ENCODE measurements at regions not wholly inside any gene's neighbourhood (a gene's known extent, or its start where the extent isn't known, plus 50 kb on each side); places are given as distances from the start of the nearest gene placed in this dataset.

GRCh38 chr18:55805666-55806065 lies 217.7 kb upstream of the TCF4 start:
- no peak overlapping the region for H3K27ac Mint-ChIP-seq
- H3K36me3 Mint-ChIP-seq (ENCODE audit: insufficient read depth): peaks cover 1% of the 10 kb centered on the region
- H3K4me1 Mint-ChIP-seq (ENCODE audit: low read depth): no peaks in the 10 kb centered on the region
- no peak for DNase-seq (ENCODE audit: low spot score, unreplicated experiment)
- TF ChIP-seq CTCF (IDR thresholded peaks at IDR 0.05; ENCODE audit: unreplicated experiment): no peak
- no peaks in the 10 kb centered on the region for H3K27me3 Mint-ChIP-seq
- no peak overlapping the region for H3K4me3 Mint-ChIP-seq (ENCODE audit: low read depth)
- no peaks in the 10 kb centered on the region for H3K9me3 Mint-ChIP-seq (ENCODE audit: low read depth)

DNA sequence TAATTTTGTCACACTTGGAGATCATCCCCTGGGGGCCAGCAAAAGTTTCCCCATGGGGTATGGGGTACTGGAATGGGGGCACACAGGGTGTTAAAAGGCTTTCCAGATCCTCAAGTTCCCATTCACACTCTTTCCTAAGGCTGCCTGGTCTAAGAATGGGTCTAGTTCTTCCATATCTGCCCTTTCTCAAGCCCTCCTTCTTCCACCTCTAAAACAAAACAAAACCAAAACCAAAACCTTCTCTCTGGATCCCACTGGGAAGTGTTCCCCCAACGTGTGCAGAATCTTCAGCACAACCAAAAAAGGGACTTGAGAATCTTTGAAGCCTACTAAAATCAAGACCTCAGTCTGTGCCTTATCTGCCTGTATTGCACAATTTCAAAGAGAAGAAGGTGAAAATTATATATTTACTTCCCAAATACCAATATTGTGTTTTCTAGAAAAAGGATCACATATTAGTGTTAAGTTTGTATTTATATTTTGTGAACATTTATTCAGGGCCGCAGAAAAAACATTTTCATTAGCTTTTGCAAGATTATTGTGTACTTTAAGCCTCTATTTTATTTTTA lies 207.2 kb upstream of the TCF4 start:
- Mint-ChIP-seq H3K9me3 (ENCODE audit: low read depth) (no peaks in the 10 kb centered on the region), H3K4me1 (ENCODE audit: low read depth) (no peaks in the 10 kb centered on the region), H3K4me3 (ENCODE audit: low read depth) (no peak overlapping the region), H3K27ac (no peak overlapping the region), H3K36me3 (ENCODE audit: insufficient read depth) (peaks cover 2% of the 10 kb centered on the region), H3K27me3 (peaks cover 14% of the 10 kb centered on the region)
- DNase-seq (ENCODE audit: low spot score, unreplicated experiment): no peak
- no peak for TF ChIP-seq CTCF (IDR thresholded peaks at IDR 0.05; ENCODE audit: unreplicated experiment)

- peaks cover 2% of the 10 kb centered on the region for H3K36me3 Mint-ChIP-seq (ENCODE audit: insufficient read depth)
- peaks cover 14% of the 10 kb centered on the region for H3K27me3 Mint-ChIP-seq
- no peaks in the 10 kb centered on the region for H3K4me1 Mint-ChIP-seq (ENCODE audit: low read depth)
- no peak for DNase-seq (ENCODE audit: low spot score, unreplicated experiment)
- no peak overlapping the region for H3K4me3 Mint-ChIP-seq (ENCODE audit: low read depth)
- H3K27ac Mint-ChIP-seq: peak overlapping the region; percentile 4
- no peak for TF ChIP-seq CTCF (IDR thresholded peaks at IDR 0.05; ENCODE audit: unreplicated experiment)
- no peaks in the 10 kb centered on the region for H3K9me3 Mint-ChIP-seq (ENCODE audit: low read depth)
Observed at GRCh38 chr18:55794288-55795052, 206.5 kb upstream of the TCF4 start.

DNA sequence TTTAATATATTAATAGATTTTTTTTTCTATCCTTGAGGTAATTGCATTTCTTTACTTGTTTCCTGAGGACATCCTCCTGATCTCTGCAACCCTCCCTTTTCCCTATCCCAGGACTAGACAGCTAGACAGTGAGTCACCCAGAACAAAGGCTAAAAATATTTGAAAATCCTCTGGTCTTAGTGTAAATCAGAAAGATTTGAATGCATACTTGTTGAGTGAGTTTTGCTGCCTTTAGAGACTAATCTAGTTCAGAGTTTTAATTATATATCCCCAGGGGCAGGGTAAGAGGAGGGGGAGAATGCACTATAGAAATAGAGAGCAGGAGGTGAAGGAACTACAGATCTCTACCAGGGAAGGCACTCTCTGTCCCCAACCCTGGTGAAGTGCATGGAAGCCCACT lies 202.3 kb upstream of the TCF4 start:
- H3K27me3 Mint-ChIP-seq: peaks cover 11% of the 10 kb centered on the region
- no peaks in the 10 kb centered on the region for H3K36me3 Mint-ChIP-seq (ENCODE audit: insufficient read depth)
- no peak for TF ChIP-seq CTCF (IDR thresholded peaks at IDR 0.05; ENCODE audit: unreplicated experiment)
- DNase-seq (ENCODE audit: low spot score, unreplicated experiment): no peak
- no peak overlapping the region for H3K4me3 Mint-ChIP-seq (ENCODE audit: low read depth)
- no peaks in the 10 kb centered on the region for H3K9me3 Mint-ChIP-seq (ENCODE audit: low read depth)
- no peak overlapping the region for H3K27ac Mint-ChIP-seq
- no peaks in the 10 kb centered on the region for H3K4me1 Mint-ChIP-seq (ENCODE audit: low read depth)

DNA sequence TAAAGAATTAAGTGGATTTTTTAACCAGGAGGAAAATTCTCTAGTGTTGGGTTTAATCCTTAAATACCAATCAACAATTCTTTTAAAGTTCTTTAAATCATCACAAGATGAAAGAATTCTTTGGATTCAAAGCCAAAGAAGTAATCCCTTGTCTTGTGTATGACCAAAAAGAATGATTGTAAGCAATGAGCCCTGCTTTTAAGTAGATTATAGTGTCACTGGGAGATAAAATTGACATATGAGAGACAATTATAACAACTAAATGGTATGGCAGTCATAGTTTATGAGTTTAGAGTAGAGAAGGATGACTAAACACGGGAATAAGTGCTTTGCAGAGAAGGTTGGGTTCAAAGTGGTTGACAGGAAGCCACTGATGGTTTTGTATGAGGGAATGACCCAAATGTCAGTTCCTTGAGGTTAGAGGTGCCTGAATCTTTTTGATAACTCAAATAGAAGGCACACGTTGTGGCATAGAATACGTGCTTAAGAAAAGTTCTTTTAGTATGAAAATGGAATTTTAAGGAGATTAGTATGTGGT lies 199.6 kb upstream of the TCF4 start:
- H3K4me3 Mint-ChIP-seq (ENCODE audit: low read depth): no peak overlapping the region
- H3K27ac Mint-ChIP-seq: no peak overlapping the region
- TF ChIP-seq CTCF (IDR thresholded peaks at IDR 0.05; ENCODE audit: unreplicated experiment): no peak
- no peak for DNase-seq (ENCODE audit: low spot score, unreplicated experiment)
- H3K36me3 Mint-ChIP-seq (ENCODE audit: insufficient read depth): no peaks in the 10 kb centered on the region
- no peaks in the 10 kb centered on the region for H3K9me3 Mint-ChIP-seq (ENCODE audit: low read depth)
- H3K4me1 Mint-ChIP-seq (ENCODE audit: low read depth): no peaks in the 10 kb centered on the region
- H3K27me3 Mint-ChIP-seq: peaks cover 11% of the 10 kb centered on the region

All from progenitor cell of endocrine pancreas (in vitro differentiated cells).